ENCODE measurements at regions not wholly inside any gene's neighbourhood (a gene's known extent, or its start where the extent isn't known, plus 50 kb on each side); places are given as distances from the start of the nearest gene placed in this dataset.

DNA sequence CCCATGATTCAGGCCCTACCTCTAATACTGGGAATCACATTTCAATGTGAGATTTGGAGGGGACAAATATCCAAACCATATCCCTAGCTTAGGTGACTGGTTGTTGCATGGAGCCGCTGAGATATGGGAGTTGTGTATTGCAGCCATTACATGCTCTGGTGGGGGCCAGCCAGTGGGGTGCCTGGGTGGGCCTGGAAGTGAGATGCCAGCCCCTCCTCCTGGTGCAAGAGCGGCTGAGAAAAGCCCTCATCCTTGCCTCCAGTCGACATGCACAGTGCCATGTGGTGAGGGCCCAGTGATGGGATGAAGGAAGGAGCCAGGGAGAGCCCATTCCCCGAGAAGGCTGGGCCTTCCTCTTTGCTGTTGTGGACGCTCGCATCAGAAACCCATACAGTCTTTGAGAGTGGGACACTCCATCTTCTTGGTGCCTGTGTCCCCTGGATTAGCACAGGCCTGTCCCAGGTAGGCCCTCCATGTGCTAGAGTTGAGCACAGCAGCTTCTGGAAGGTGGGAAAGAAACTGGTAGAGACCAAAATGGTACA is 1043.0 kb downstream of the TBC1D22A start:
- TF ChIP-seq CTCF (conservative IDR thresholded peaks at IDR 0.05; ENCODE audit: low read depth in 2 of 2) (no peak), ZNF114 (CRISPR knock-in tag; IDR thresholded peaks at IDR 0.05) (no peak), JUNB (IDR thresholded peaks at IDR 0.05; ENCODE audit: unreplicated experiment) (no peak)

All from GM23338 (cell line).